Mucosa of descending colon (tissue), 3 donors: ENCODE measurements at regions not wholly inside any gene's neighbourhood (a gene's known extent, or its start where the extent isn't known, plus 50 kb on each side); places are given as distances from the start of the nearest gene placed in this dataset.
"Not testable (repeated sequence)": the region's sequence is repeated elsewhere in the genome, so short reads cannot be mapped to it uniquely, and the experiment has no call there.

Experiments used
- ATAC-seq: fragments of 200-7000 bp; cut with Tn5 transposase; one replicate; pipeline ENCODE4 v1.9.1; 2020; ENCODE audit warnings: mild to moderate bottlenecking, moderate library complexity
- DNase-seq, 3 donors: peaks; one replicate each; pipeline ENCODE4 v3.0.0-alpha.2; 2020
- H3K36me3 ChIP-seq: fragments of 200-600 bp; one replicate; pipeline ENCODE4 v1.8.0; 2021; ENCODE audit warnings: low read depth, mild to moderate bottlenecking
- H3K4me1 ChIP-seq: fragments of 200-600 bp; one replicate; pipeline ENCODE4 v1.8.0; 2021; ENCODE audit warnings: low read depth, mild to moderate bottlenecking
- H3K4me3 ChIP-seq: fragments of 200-600 bp; one replicate; pipeline ENCODE4 v1.8.0; 2021; ENCODE audit warnings: mild to moderate bottlenecking
- H3K9me3 ChIP-seq: fragments of 200-600 bp; one replicate; pipeline ENCODE4 v1.8.0; 2021; ENCODE audit warnings: mild to moderate bottlenecking
- CTCF ChIP-seq: fragments of 200-600 bp; IDR thresholded peaks from one replicate; pipeline ENCODE4 v1.8.0; 2022; ENCODE audit warnings: antibody characterized with exemption, mild to moderate bottlenecking
- intact Hi-C, 2 donors: fragments of 100-400 bp; cut with DNase I in 1 of 2; cut with micrococcal nuclease in 1 of 2; formaldehyde crosslinking; loops; one replicate each; pipeline versions ENCODE4 v1.11.0 to v1.11.1; 2022; cut with DNase I, micrococcal nuclease
- donor health status: DM: no; HTN: no; CAD: no; lungs with moderate emphysema.
- donor health status: DM: no; HTN: no; CAD: no.
- donor health status: DM: no; HTN: yes; CAD: no.

GRCh38 chr5:50580506-50580905, 85.9 kb upstream of the PARP8 start:
- no peak for TF ChIP-seq CTCF
- Histone ChIP-seq H3K4me1 (no peaks in the 10 kb centered on the region), H3K4me3 (no peak overlapping the region), H3K36me3 (no peaks in the 10 kb centered on the region), H3K9me3 (no peaks in the 10 kb centered on the region)
- intact Hi-C loops = no loop called here
- DNase-seq (no peak), ATAC-seq (no peak)

GRCh38 chr5:50581845-50582244, 84.6 kb upstream of the PARP8 start:
- H3K4me3 ChIP-seq, DNase-seq, H3K9me3 ChIP-seq, intact Hi-C loops, H3K36me3 ChIP-seq, H3K4me1 ChIP-seq, ATAC-seq: not testable (repeated sequence)

GRCh38 chr5:50582699-50583098, 83.7 kb upstream of the PARP8 start:
- Histone ChIP-seq H3K36me3 (no peaks in the 10 kb centered on the region), H3K4me3 (no peak overlapping the region), H3K4me1 (no peaks in the 10 kb centered on the region), H3K9me3 (no peaks in the 10 kb centered on the region)
- intact Hi-C loops = no loop called here
- ATAC-seq (no peak), DNase-seq (no peak)
- TF ChIP-seq CTCF = no peak

GRCh38 chr5:50583621-50584020, 82.8 kb upstream of the PARP8 start:
- no peak for ATAC-seq
- H3K4me1 ChIP-seq = no peaks in the 10 kb centered on the region

GRCh38 chr5:50588471-50588870, 78.0 kb upstream of the PARP8 start:
- ATAC-seq, H3K36me3 ChIP-seq, H3K4me3 ChIP-seq, H3K4me1 ChIP-seq, H3K9me3 ChIP-seq, intact Hi-C loops, DNase-seq: not testable (repeated sequence)

More at GRCh38 chr5:50583621-50584020, 82.8 kb upstream of the PARP8 start:
- H3K4me3 ChIP-seq = no peak overlapping the region
- intact Hi-C loops = no loop called here
- DNase-seq = no peak
- H3K36me3 ChIP-seq = no peaks in the 10 kb centered on the region
- no peak for TF ChIP-seq CTCF
- H3K9me3 ChIP-seq = no peaks in the 10 kb centered on the region

- DNase-seq, H3K4me3 ChIP-seq, H3K9me3 ChIP-seq, H3K36me3 ChIP-seq, ATAC-seq, H3K4me1 ChIP-seq, intact Hi-C loops: not testable (repeated sequence)
These were observed 75.8 kb upstream of the PARP8 start for GRCh38 chr5:50590444-50591189.

- H3K36me3 ChIP-seq, H3K4me3 ChIP-seq, ATAC-seq, DNase-seq, intact Hi-C loops, H3K4me1 ChIP-seq, H3K9me3 ChIP-seq: not testable (repeated sequence)
These were observed 75.1 kb upstream of the PARP8 start for GRCh38 chr5:50591338-50591737.

- Histone ChIP-seq H3K4me3 (no peak overlapping the region), H3K4me1 (no peaks in the 10 kb centered on the region), H3K9me3 (no peaks in the 10 kb centered on the region), H3K36me3 (no peaks in the 10 kb centered on the region)
- DNase-seq (no peak), ATAC-seq (no peak)
- no peak for TF ChIP-seq CTCF
- intact Hi-C loops = no loop called here
These were observed 72.8 kb upstream of the PARP8 start for GRCh38 chr5:50593681-50594080.
